ENCODE measurements at regions not wholly inside any gene's neighbourhood (a gene's known extent, or its start where the extent isn't known, plus 50 kb on each side); places are given as distances from the start of the nearest gene placed in this dataset.

- Histone ChIP-seq H3K27ac (no peak overlapping the region), H3K9me3 (no peaks in the 10 kb centered on the region), H3K4me1 (no peaks in the 10 kb centered on the region), H3K4me3 (replicated peaks in 1 of 3) (no peak overlapping the region), H3K36me3 (no peaks in the 10 kb centered on the region), H3K27me3 (no peaks in the 10 kb centered on the region)
- TF ChIP-seq POLR2A (IDR thresholded peaks at IDR 0.05) (no peak), CTCF (IDR thresholded peaks at IDR 0.05) (no peak)
- intact Hi-C loops (cut with DNase I), result no loop called here
- no peak for DNase-seq
- 58 to 67% methylated on average over 6 to 7 of the region's 7 CpGs for WGBS, 2 donors
Observed at GRCh38 chr1:34688006-34688741, 66.7 kb upstream of the GJB5 start.

- H3K27me3 ChIP-seq, result no peaks in the 10 kb centered on the region
- TF ChIP-seq CTCF (IDR thresholded peaks at IDR 0.05) (no peak), POLR2A (IDR thresholded peaks at IDR 0.05) (no peak)
- WGBS, 2 donors, result 62 to 75% methylated on average over 4 of the region's 4 CpGs
- no peaks in the 10 kb centered on the region for H3K36me3 ChIP-seq
- H3K4me1 ChIP-seq, result no peaks in the 10 kb centered on the region
- no peak overlapping the region for H3K27ac ChIP-seq
- no peaks in the 10 kb centered on the region for H3K9me3 ChIP-seq
- no peak overlapping the region for H3K4me3 ChIP-seq (replicated peaks in 1 of 3)
- intact Hi-C loops (cut with DNase I), result no loop called here
- DNase-seq, result no peak
Observed at GRCh38 chr1:34690269-34690668, 64.6 kb upstream of the GJB5 start.

GRCh38 chr1:34693081-34693480 is 61.8 kb upstream of the GJB5 start:
- no peaks in the 10 kb centered on the region for H3K27me3 ChIP-seq
- H3K9me3 ChIP-seq, result no peaks in the 10 kb centered on the region
- no peak overlapping the region for H3K4me3 ChIP-seq (replicated peaks in 1 of 3)
- no peaks in the 10 kb centered on the region for H3K36me3 ChIP-seq
- 67 to 87% methylated on average over 2 of the region's 2 CpGs for WGBS, 2 donors
- DNase-seq, result no peak
- no peaks in the 10 kb centered on the region for H3K4me1 ChIP-seq
- TF ChIP-seq POLR2A (IDR thresholded peaks at IDR 0.05) (no peak), CTCF (IDR thresholded peaks at IDR 0.05) (no peak)
- intact Hi-C loops (cut with DNase I), result no loop called here
- no peak overlapping the region for H3K27ac ChIP-seq

- no peaks in the 10 kb centered on the region for H3K27me3 ChIP-seq
- no peaks in the 10 kb centered on the region for H3K4me1 ChIP-seq
- no peak for DNase-seq
- 84 to 86% methylated on average over 3 of the region's 3 CpGs for WGBS, 2 donors
- TF ChIP-seq CTCF (IDR thresholded peaks at IDR 0.05) (no peak), POLR2A (IDR thresholded peaks at IDR 0.05) (no peak)
- intact Hi-C loops (cut with DNase I), result no loop called here
- H3K27ac ChIP-seq, result no peak overlapping the region
- H3K4me3 ChIP-seq (replicated peaks in 1 of 3), result no peak overlapping the region
- H3K9me3 ChIP-seq, result no peaks in the 10 kb centered on the region
- no peaks in the 10 kb centered on the region for H3K36me3 ChIP-seq
Observed at GRCh38 chr1:34694383-34694782, 60.5 kb upstream of the GJB5 start.

GRCh38 chr1:34695580-34695979 is 59.3 kb upstream of the GJB5 start:
- no peak overlapping the region for H3K4me3 ChIP-seq (replicated peaks in 1 of 3)
- TF ChIP-seq CTCF (IDR thresholded peaks at IDR 0.05) (no peak), POLR2A (IDR thresholded peaks at IDR 0.05) (no peak)
- intact Hi-C loops (cut with DNase I), result no loop called here
- H3K27ac ChIP-seq, result no peak overlapping the region
- no peaks in the 10 kb centered on the region for H3K4me1 ChIP-seq
- no peaks in the 10 kb centered on the region for H3K9me3 ChIP-seq
- DNase-seq, result no peak
- no peaks in the 10 kb centered on the region for H3K27me3 ChIP-seq
- no peaks in the 10 kb centered on the region for H3K36me3 ChIP-seq
- WGBS, 2 donors, result 68 to 72% methylated on average over 7 of the region's 7 CpGs

Measured in thyroid gland (tissue), 4 donors.